ENCODE measurements at regions not wholly inside any gene's neighbourhood (a gene's known extent, or its start where the extent isn't known, plus 50 kb on each side); places are given as distances from the start of the nearest gene placed in this dataset.

DNA sequence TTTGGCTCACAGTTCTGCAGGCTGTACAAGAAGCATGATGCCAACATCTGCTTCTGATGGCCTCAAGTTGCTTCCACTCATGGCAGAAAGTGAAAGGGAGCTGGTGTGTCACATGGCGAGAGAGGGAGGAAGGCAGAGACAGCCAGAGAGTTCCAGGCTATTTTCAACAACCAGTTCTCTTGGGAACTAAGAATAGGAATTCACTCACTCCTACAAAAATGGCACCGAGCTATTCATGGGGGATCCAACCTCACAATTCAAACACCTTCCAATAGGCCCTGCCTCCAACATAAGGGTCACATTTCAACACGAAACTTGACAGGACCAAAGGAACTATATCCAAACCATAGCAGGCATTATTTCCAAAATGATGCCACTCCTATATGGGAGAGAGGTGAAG, 299.5 kb upstream of the TGFBR2 start:
- intact Hi-C loops (cut with DNase I; ENCODE audit: low total_unique reads): no loop called here
- H3K4me3 ChIP-seq (ENCODE audit: low read depth, poor library complexity, severe bottlenecking): no peak overlapping the region
- TF ChIP-seq CTCF (IDR thresholded peaks at IDR 0.05) (no peak), POLR2A (IDR thresholded peaks at IDR 0.05) (no peak)
- no peak for DNase-seq (ENCODE audit: low spot score in 2 of 2)
- WGBS, 2 donors: 93 to 98% methylated on average over 3 of the region's 3 CpGs

- intact Hi-C loops (cut with DNase I; ENCODE audit: low total_unique reads): no loop called here
- no peak overlapping the region for H3K4me3 ChIP-seq (ENCODE audit: low read depth, poor library complexity, severe bottlenecking)
- TF ChIP-seq POLR2A (IDR thresholded peaks at IDR 0.05): no peak
- TF ChIP-seq CTCF (IDR thresholded peaks at IDR 0.05): no peak
- DNase-seq (ENCODE audit: low spot score in 2 of 2): no peak
These were observed 298.9 kb upstream of the TGFBR2 start for GRCh38 chr3:30307372-30307950.

DNA sequence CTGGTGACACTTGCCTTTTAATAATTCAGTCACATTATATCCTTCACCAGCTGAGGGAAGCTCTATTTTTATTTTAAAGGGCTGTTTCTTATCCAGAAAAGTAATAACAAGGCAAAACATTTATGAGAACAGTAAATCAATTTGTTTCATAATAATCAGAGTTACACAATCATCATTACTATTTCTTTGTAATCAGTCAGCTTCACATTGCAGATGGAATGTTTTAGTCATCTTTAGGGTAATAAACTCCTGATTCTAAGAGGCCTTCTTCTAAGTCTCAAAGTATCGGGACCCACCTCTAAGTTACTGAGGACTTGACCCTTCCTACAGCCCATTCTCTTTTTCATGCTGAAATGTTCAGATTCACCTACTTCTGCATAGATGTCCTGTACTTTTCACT, 298.3 kb upstream of the TGFBR2 start:
- DNase-seq (ENCODE audit: low spot score in 2 of 2): no peak
- 36 to 54% methylated on average over 1 of the region's 1 CpG for WGBS, 2 donors
- intact Hi-C loops (cut with DNase I; ENCODE audit: low total_unique reads): no loop called here
- H3K4me3 ChIP-seq (ENCODE audit: low read depth, poor library complexity, severe bottlenecking): no peak overlapping the region
- TF ChIP-seq CTCF (IDR thresholded peaks at IDR 0.05) (no peak), POLR2A (IDR thresholded peaks at IDR 0.05) (no peak)

GRCh38 chr3:30309961-30310954, 296.1 kb upstream of the TGFBR2 start:
- 63 to 73% methylated on average over 2 of the region's 2 CpGs for WGBS, 2 donors
- H3K4me3 ChIP-seq (ENCODE audit: low read depth, poor library complexity, severe bottlenecking): no peak overlapping the region
- no peak for DNase-seq (ENCODE audit: low spot score in 2 of 2)
- intact Hi-C loops (cut with DNase I; ENCODE audit: low total_unique reads): no loop called here
- no peak for TF ChIP-seq CTCF (IDR thresholded peaks at IDR 0.05)
- TF ChIP-seq POLR2A (IDR thresholded peaks at IDR 0.05): no peak

DNA sequence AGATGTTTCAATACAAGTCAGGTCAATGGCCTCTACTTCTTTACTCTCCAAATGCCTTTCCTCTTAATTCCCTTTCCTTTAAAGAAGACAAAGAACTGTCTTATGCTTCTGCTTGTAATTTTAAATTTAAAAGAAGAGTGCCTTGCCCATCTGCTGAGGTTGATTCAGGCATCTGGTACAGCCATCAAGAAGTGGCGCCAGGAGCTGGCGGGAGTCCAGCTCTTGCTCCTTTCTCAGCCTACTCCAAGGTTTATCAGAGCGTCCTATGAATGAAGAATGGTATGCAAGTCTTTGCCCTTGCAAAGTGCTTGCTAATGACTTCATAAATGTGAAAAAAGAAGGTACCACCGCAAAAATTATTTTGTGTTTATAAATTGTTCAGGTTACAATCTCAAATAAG, 294.6 kb upstream of the TGFBR2 start:
- intact Hi-C loops (cut with DNase I; ENCODE audit: low total_unique reads): no loop called here
- no peak overlapping the region for H3K4me3 ChIP-seq (ENCODE audit: low read depth, poor library complexity, severe bottlenecking)
- TF ChIP-seq POLR2A (IDR thresholded peaks at IDR 0.05) (no peak), CTCF (IDR thresholded peaks at IDR 0.05) (no peak)
- no peak for DNase-seq (ENCODE audit: low spot score in 2 of 2)
- WGBS, 2 donors: 78 to 88% methylated on average over 4 of the region's 4 CpGs
